ENCODE measurements at regions not wholly inside any gene's neighbourhood (a gene's known extent, or its start where the extent isn't known, plus 50 kb on each side); places are given as distances from the start of the nearest gene placed in this dataset.

DNA sequence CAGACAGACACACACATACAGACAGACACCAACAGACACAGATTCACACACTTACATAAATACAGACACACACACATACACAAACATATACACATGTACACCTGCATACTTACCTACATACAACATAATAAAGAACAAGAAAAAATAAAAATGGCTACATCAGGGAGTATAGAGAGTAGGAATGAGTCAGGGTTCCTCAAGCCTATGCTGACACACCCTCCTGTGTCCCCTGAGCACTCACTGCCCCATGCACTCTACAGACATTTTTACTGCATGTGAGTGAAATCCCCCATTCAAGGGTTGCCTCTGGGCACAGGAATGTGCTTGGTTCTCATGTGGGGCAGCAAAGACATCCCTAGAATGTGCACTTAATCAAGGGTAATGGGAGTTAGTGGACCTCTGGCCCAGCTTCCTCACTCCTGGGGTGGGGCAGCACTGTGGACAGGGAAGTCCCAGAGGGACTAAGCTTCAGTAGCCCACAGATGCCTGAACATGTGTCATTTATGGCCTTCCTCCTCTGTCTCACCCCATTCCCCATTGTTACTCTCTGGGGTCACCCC lies 185.9 kb upstream of the FOXA2 start:
- peaks cover 8% of the 10 kb centered on the region; the same call in 1 of the 2 replicates for H3K27me3 ChIP-seq (ENCODE audit: control insufficient read depth, insufficient read depth, low read length)
- H3K27ac ChIP-seq (ENCODE audit: low read depth, low read length): no peak overlapping the region
- no peaks in the 10 kb centered on the region for H3K36me3 ChIP-seq (ENCODE audit: control insufficient read depth, insufficient read depth, low read length)
- no peaks in the 10 kb centered on the region for H3K4me1 ChIP-seq (ENCODE audit: control insufficient read depth, insufficient read depth, low read length)
- no peak overlapping the region for H3K4me3 ChIP-seq (ENCODE audit: low read depth, low read length)
- no peaks in the 10 kb centered on the region for H3K9me3 ChIP-seq (ENCODE audit: control insufficient read depth, insufficient read depth, low read depth, low read length)
- H3K9ac ChIP-seq (ENCODE audit: low read length): no peak overlapping the region

DNA sequence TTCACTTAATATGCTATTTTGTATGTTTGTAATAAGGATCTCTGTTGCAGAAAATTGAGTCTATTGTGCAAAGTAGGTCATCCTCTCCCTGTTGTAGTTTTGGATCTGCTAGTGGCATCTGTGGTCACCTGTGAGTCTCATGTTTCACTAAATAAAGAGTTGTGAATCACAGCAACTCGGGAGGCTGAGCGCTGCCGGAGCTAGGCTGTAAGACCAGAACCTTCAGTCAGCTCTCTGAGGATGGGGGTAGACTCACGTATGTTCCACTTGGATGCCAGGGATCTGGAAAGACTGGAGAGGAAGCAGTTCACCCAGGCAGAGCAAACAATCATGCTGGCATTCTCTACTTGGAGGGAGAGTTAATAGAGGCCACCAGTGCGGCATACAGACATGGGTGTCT lies 187.3 kb upstream of the FOXA2 start:
- Histone ChIP-seq H3K9me3 (ENCODE audit: control insufficient read depth, insufficient read depth, low read depth, low read length) (peaks cover 5% of the 10 kb centered on the region), H3K27ac (ENCODE audit: low read depth, low read length) (no peak overlapping the region), H3K36me3 (ENCODE audit: control insufficient read depth, insufficient read depth, low read length) (no peaks in the 10 kb centered on the region), H3K9ac (ENCODE audit: low read length) (no peak overlapping the region), H3K27me3 (ENCODE audit: control insufficient read depth, insufficient read depth, low read length) (peaks cover 8% of the 10 kb centered on the region; the same call in 1 of the 2 replicates), H3K4me1 (ENCODE audit: control insufficient read depth, insufficient read depth, low read length) (no peaks in the 10 kb centered on the region), H3K4me3 (ENCODE audit: low read depth, low read length) (no peak overlapping the region)

DNA sequence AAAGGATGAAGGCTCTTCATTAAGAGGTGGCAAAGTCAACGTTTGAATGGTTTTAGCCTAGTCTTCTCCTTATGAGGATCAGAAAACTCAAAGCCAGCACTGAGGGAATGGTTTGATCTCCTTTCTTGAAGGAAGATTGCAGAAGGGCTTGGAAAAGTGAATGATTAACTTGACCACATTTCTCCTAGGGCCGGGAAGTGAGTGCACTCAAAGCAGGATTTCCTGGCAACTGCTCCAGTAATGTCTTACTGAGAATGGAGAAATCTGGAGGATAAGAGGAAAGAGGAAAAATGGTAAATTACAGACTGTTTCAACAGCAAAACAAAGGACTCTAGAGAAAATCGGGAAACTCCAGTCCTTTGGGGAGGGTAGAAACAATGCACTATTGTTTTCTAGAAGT lies 189.0 kb upstream of the FOXA2 start:
- Histone ChIP-seq H3K9me3 (ENCODE audit: control insufficient read depth, insufficient read depth, low read depth, low read length) (peaks cover 5% of the 10 kb centered on the region), H3K4me1 (ENCODE audit: control insufficient read depth, insufficient read depth, low read length) (no peaks in the 10 kb centered on the region), H3K27me3 (ENCODE audit: control insufficient read depth, insufficient read depth, low read length) (peaks cover 8% of the 10 kb centered on the region; the same call in 1 of the 2 replicates), H3K4me3 (ENCODE audit: low read depth, low read length) (no peak overlapping the region), H3K9ac (ENCODE audit: low read length) (no peak overlapping the region), H3K27ac (ENCODE audit: low read depth, low read length) (no peak overlapping the region), H3K36me3 (ENCODE audit: control insufficient read depth, insufficient read depth, low read length) (no peaks in the 10 kb centered on the region)

DNA sequence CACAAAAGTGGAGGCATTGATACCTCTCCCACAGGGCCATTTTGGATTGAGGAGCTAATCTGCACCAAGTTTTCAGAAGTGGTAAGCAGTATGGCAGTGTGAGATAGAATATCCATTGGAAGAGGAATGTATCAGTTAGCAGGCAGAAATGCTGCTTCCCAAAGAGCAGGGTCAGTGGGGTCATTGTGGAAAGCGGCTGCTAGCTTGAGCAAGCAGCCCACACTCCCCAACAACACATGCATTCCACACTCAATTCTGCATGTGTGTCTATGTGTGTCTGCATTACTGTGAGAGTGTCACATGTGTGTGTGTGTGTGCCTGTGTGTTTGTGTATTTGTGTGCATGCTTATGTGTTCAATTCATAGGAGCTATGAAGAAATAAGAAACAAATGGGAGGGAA lies 190.9 kb upstream of the FOXA2 start:
- no peak overlapping the region for H3K27ac ChIP-seq (ENCODE audit: low read depth, low read length)
- H3K36me3 ChIP-seq (ENCODE audit: control insufficient read depth, insufficient read depth, low read length): no peaks in the 10 kb centered on the region
- no peaks in the 10 kb centered on the region for H3K4me1 ChIP-seq (ENCODE audit: control insufficient read depth, insufficient read depth, low read length)
- H3K27me3 ChIP-seq (ENCODE audit: control insufficient read depth, insufficient read depth, low read length): peaks cover 8% of the 10 kb centered on the region; the same call in 1 of the 2 replicates
- peaks cover 5% of the 10 kb centered on the region for H3K9me3 ChIP-seq (ENCODE audit: control insufficient read depth, insufficient read depth, low read depth, low read length)
- H3K4me3 ChIP-seq (ENCODE audit: low read depth, low read length): no peak overlapping the region
- no peak overlapping the region for H3K9ac ChIP-seq (ENCODE audit: low read length)

DNA sequence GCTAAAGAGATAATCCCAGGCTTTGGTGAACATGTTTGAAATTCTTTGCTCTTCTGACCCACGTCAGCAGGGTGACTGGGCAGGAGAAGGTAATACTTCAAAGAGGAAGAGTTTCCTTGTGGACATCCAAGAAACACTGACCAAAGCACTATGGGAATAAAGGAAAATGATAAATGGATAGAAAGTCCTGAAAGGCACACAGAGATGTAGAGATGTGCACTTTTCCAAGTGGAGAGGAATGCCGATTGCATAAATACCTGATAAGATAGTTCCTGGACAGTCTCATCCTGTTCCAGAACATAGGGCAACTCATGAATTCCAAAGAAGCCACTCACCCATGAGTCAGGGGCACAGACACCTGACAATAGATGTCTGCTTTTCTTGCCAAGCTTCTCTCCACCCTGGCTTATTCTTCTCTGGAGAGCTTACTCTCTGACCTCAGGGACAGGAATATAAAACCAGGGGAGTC lies 191.3 kb upstream of the FOXA2 start:
- no peak overlapping the region for H3K27ac ChIP-seq (ENCODE audit: low read depth, low read length)
- H3K4me1 ChIP-seq (ENCODE audit: control insufficient read depth, insufficient read depth, low read length): no peaks in the 10 kb centered on the region
- H3K4me3 ChIP-seq (ENCODE audit: low read depth, low read length): no peak overlapping the region
- peaks cover 5% of the 10 kb centered on the region for H3K9me3 ChIP-seq (ENCODE audit: control insufficient read depth, insufficient read depth, low read depth, low read length)
- peaks cover 8% of the 10 kb centered on the region; the same call in 1 of the 2 replicates for H3K27me3 ChIP-seq (ENCODE audit: control insufficient read depth, insufficient read depth, low read length)
- H3K36me3 ChIP-seq (ENCODE audit: control insufficient read depth, insufficient read depth, low read length): no peaks in the 10 kb centered on the region
- H3K9ac ChIP-seq (ENCODE audit: low read length): no peak overlapping the region

DNA sequence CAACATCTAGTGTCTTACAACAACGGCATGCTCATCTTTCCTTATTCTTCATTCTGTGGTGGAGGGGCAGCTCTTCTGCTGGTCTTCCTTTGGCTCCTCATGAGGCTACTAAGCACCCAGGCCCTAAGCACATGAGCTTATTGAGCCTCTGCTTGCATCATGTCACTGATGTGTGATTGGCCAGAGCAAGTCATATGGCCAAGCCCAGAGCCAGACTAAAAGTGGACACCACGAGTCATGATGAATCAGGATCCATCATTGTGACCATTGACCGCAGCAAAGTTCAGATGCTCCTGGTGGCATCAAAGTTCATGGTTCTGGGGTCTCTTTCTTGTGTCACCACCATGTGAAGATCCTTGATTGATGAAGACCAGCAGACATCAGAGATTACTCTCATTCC lies 192.0 kb upstream of the FOXA2 start:
- H3K9ac ChIP-seq (ENCODE audit: low read length): no peak overlapping the region
- H3K27ac ChIP-seq (ENCODE audit: low read depth, low read length): no peak overlapping the region
- no peak overlapping the region for H3K4me3 ChIP-seq (ENCODE audit: low read depth, low read length)
- H3K4me1 ChIP-seq (ENCODE audit: control insufficient read depth, insufficient read depth, low read length): no peaks in the 10 kb centered on the region
- H3K9me3 ChIP-seq (ENCODE audit: control insufficient read depth, insufficient read depth, low read depth, low read length): peaks cover 5% of the 10 kb centered on the region
- H3K36me3 ChIP-seq (ENCODE audit: control insufficient read depth, insufficient read depth, low read length): no peaks in the 10 kb centered on the region
- peaks cover 8% of the 10 kb centered on the region; the same call in 1 of the 2 replicates for H3K27me3 ChIP-seq (ENCODE audit: control insufficient read depth, insufficient read depth, low read length)

DNA sequence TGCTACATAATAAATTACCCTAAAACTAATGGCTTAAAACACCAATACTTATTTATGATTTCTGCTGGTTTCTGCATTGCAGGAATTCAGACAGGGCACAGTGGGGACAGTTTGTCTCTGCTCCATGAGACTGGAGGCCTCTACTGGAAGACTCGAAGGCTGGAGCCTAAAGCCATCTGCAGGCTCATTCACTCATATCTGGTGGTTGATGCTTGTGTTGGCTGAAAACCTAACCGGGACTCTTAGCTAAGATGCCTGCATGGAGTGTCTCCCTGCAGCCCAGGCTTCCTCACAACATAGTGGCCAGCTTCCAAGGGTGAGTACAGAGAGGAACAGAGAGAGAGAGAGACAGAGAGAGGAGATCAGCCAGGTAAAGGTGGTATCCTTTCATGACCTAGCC lies 195.5 kb upstream of the FOXA2 start:
- Histone ChIP-seq H3K36me3 (ENCODE audit: control insufficient read depth, insufficient read depth, low read length) (no peaks in the 10 kb centered on the region), H3K27ac (ENCODE audit: low read depth, low read length) (no peak overlapping the region)

DNA sequence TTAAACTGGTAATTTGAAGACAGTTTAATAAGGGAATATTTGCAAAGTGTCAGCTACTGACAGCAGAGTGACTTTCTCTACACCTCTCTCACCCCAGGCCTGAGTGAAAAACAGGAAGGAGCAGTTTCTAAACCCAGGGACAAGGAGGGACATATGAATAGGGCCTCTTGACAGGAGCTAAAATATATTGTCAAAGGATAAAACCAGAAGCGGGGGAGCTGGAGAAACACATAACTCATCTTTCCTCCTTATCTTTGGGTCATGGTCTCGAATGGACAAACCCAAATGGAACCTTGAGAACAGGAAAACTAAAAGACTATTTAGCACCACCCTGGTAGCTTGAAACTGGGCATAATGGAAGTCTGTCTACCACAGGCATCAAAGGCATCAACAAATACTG lies 197.5 kb upstream of the FOXA2 start:
- Histone ChIP-seq H3K4me3 (ENCODE audit: low read depth, low read length) (no peak overlapping the region), H3K4me1 (ENCODE audit: control insufficient read depth, insufficient read depth, low read length) (no peaks in the 10 kb centered on the region), H3K36me3 (ENCODE audit: control insufficient read depth, insufficient read depth, low read length) (no peaks in the 10 kb centered on the region), H3K27ac (ENCODE audit: low read depth, low read length) (no peak overlapping the region), H3K9me3 (ENCODE audit: control insufficient read depth, insufficient read depth, low read depth, low read length) (no peaks in the 10 kb centered on the region), H3K27me3 (ENCODE audit: control insufficient read depth, insufficient read depth, low read length) (no peaks in the 10 kb centered on the region; the same call in 1 of the 2 replicates), H3K9ac (ENCODE audit: low read length) (no peak overlapping the region)

More for the DNA sequence above, 195.5 kb upstream of the FOXA2 start:
- Histone ChIP-seq H3K9me3 (ENCODE audit: control insufficient read depth, insufficient read depth, low read depth, low read length) (peaks cover 5% of the 10 kb centered on the region), H3K4me1 (ENCODE audit: control insufficient read depth, insufficient read depth, low read length) (no peaks in the 10 kb centered on the region), H3K27me3 (ENCODE audit: control insufficient read depth, insufficient read depth, low read length) (no peaks in the 10 kb centered on the region; the same call in 1 of the 2 replicates), H3K9ac (ENCODE audit: low read length) (no peak overlapping the region), H3K4me3 (ENCODE audit: low read depth, low read length) (no peak overlapping the region)

DNA sequence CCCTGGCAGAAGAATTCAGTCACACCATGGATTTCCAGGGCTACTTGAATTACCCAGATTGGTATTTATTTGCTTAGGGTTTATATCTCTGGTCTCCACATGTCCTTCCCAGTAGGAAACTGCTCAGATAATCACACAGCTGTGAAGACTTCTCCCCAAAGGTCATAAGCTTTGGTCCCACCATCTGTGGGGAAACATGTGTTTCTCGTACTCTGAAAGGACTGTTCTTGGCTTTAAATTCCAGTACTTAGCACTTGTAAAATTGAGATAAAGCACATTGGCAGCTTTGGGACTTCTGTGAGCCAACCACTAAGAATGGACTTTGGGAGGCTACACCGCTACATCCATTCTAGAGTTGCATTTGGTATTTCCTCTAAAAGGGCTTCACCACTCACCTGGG lies 205.3 kb upstream of the FOXA2 start:
- no peak overlapping the region for H3K27ac ChIP-seq (ENCODE audit: low read depth, low read length)
- H3K4me3 ChIP-seq (ENCODE audit: low read depth, low read length): no peak overlapping the region
- no peak overlapping the region for H3K9ac ChIP-seq (ENCODE audit: low read length)
- no peaks in the 10 kb centered on the region for H3K9me3 ChIP-seq (ENCODE audit: control insufficient read depth, insufficient read depth, low read depth, low read length)
- H3K36me3 ChIP-seq (ENCODE audit: control insufficient read depth, insufficient read depth, low read length): no peaks in the 10 kb centered on the region
- H3K27me3 ChIP-seq (ENCODE audit: control insufficient read depth, insufficient read depth, low read length): no peaks in the 10 kb centered on the region
- 0 out of 2 replicates have a peak, but pooled peaks cover 5% of the 10 kb centered on the region for H3K4me1 ChIP-seq (ENCODE audit: control insufficient read depth, insufficient read depth, low read length)

DNA sequence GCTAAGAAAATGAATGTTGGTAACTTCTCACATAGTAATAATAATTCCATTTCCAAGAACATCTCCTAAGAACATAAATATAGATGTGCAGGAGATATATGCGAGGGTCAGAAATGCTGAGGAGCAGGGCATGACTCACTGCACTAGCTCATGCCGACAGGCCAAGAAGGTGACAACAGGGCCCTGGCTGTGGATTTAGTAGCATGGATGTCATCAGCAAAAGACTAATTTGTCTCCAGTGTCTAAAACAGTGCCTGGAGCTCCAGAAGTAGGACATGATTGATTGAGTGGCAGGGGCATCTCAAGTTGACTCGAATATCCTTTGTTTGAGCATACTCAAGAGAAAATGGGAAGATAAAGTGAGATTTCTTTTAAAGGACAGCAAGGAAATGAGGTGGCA lies 207.0 kb upstream of the FOXA2 start:
- Histone ChIP-seq H3K9ac (ENCODE audit: low read length) (no peak overlapping the region), H3K36me3 (ENCODE audit: control insufficient read depth, insufficient read depth, low read length) (no peaks in the 10 kb centered on the region), H3K27ac (ENCODE audit: low read depth, low read length) (no peak overlapping the region), H3K4me3 (ENCODE audit: low read depth, low read length) (no peak overlapping the region), H3K9me3 (ENCODE audit: control insufficient read depth, insufficient read depth, low read depth, low read length) (no peaks in the 10 kb centered on the region), H3K4me1 (ENCODE audit: control insufficient read depth, insufficient read depth, low read length) (0 out of 2 replicates have a peak, but pooled peaks cover 5% of the 10 kb centered on the region), H3K27me3 (ENCODE audit: control insufficient read depth, insufficient read depth, low read length) (no peaks in the 10 kb centered on the region)

DNA sequence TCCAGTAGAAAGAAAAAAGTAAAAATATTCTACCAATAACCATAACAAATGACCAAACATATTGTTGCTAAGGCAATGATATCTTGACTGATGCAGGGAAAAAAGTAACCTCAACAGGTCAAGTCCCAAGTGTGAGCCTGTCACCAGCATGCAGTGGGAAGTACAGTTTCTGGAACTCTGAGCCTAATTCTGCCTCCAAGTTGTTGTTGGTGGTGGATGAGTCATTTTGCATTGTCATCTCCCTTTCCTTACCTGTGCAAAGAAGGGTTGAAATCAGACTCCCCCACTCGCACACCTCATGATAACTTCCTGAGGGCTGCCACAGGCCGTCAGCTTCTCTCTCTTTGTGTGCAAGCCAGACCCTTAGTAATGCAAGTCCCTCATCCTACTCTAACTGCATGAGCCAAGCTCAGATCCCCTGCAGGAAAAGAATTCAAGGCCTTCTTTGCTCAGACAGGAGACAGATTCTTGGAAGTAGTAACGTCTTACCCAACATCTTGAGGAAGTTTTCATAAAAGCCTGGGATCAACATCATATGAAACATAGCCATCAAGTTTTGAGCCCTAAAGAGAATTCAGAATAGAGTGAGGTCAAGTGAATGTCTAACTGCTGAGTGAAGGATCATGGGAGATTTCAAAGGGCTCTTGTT lies 207.6 kb upstream of the FOXA2 start:
- H3K27me3 ChIP-seq (ENCODE audit: control insufficient read depth, insufficient read depth, low read length): no peaks in the 10 kb centered on the region
- 0 out of 2 replicates have a peak, but pooled peaks cover 5% of the 10 kb centered on the region for H3K4me1 ChIP-seq (ENCODE audit: control insufficient read depth, insufficient read depth, low read length)
- H3K4me3 ChIP-seq (ENCODE audit: low read depth, low read length): no peak overlapping the region
- H3K27ac ChIP-seq (ENCODE audit: low read depth, low read length): no peak overlapping the region
- no peaks in the 10 kb centered on the region for H3K9me3 ChIP-seq (ENCODE audit: control insufficient read depth, insufficient read depth, low read depth, low read length)
- H3K9ac ChIP-seq (ENCODE audit: low read length): no peak overlapping the region
- H3K36me3 ChIP-seq (ENCODE audit: control insufficient read depth, insufficient read depth, low read length): no peaks in the 10 kb centered on the region

All from HUES6 (cell line).